ENCODE measurements at regions not wholly inside any gene's neighbourhood (a gene's known extent, or its start where the extent isn't known, plus 50 kb on each side); places are given as distances from the start of the nearest gene placed in this dataset.

- TF ChIP-seq OSR1 (CRISPR knock-in tag; IDR thresholded peaks at IDR 0.05) (no peak), ZNF565 (CRISPR knock-in tag; conservative IDR thresholded peaks at IDR 0.05; ENCODE audit: low read depth) (no peak), PATZ1 (CRISPR knock-in tag; IDR thresholded peaks at IDR 0.05; ENCODE audit: borderline replicate concordance) (no peak), TOX (CRISPR knock-in tag; IDR thresholded peaks at IDR 0.05; ENCODE audit: borderline replicate concordance) (no peak)
Measured at GRCh38 chr7:125663961-125664360, 734.3 kb upstream of the POT1 start.
